GM12872 (cell line): ENCODE measurements at regions not wholly inside any gene's neighbourhood (a gene's known extent, or its start where the extent isn't known, plus 50 kb on each side); places are given as distances from the start of the nearest gene placed in this dataset.

Experiments used
- TF ChIP-seq, protein P1 (sequence below): IDR thresholded peaks from 3 replicates; pipeline ENCODE4 v1.5.1; 2011; ENCODE audit warnings: low read depth, mild to moderate bottlenecking, low read length, moderate library complexity; ENCODE audit not compliant: insufficient read depth

GRCh38 chr9:115202181-115202580 lies 84.2 kb upstream of the TNC start:
- TF ChIP-seq, protein P1, sequence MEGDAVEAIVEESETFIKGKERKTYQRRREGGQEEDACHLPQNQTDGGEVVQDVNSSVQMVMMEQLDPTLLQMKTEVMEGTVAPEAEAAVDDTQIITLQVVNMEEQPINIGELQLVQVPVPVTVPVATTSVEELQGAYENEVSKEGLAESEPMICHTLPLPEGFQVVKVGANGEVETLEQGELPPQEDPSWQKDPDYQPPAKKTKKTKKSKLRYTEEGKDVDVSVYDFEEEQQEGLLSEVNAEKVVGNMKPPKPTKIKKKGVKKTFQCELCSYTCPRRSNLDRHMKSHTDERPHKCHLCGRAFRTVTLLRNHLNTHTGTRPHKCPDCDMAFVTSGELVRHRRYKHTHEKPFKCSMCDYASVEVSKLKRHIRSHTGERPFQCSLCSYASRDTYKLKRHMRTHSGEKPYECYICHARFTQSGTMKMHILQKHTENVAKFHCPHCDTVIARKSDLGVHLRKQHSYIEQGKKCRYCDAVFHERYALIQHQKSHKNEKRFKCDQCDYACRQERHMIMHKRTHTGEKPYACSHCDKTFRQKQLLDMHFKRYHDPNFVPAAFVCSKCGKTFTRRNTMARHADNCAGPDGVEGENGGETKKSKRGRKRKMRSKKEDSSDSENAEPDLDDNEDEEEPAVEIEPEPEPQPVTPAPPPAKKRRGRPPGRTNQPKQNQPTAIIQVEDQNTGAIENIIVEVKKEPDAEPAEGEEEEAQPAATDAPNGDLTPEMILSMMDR = no peak

GRCh38 chr9:115202960-115203751 lies 85.2 kb upstream of the TNC start:
- TF ChIP-seq, protein P1 = no peak

GRCh38 chr9:115204904-115205453 lies 87.0 kb upstream of the TNC start:
- TF ChIP-seq, protein P1 = no peak

DNA sequence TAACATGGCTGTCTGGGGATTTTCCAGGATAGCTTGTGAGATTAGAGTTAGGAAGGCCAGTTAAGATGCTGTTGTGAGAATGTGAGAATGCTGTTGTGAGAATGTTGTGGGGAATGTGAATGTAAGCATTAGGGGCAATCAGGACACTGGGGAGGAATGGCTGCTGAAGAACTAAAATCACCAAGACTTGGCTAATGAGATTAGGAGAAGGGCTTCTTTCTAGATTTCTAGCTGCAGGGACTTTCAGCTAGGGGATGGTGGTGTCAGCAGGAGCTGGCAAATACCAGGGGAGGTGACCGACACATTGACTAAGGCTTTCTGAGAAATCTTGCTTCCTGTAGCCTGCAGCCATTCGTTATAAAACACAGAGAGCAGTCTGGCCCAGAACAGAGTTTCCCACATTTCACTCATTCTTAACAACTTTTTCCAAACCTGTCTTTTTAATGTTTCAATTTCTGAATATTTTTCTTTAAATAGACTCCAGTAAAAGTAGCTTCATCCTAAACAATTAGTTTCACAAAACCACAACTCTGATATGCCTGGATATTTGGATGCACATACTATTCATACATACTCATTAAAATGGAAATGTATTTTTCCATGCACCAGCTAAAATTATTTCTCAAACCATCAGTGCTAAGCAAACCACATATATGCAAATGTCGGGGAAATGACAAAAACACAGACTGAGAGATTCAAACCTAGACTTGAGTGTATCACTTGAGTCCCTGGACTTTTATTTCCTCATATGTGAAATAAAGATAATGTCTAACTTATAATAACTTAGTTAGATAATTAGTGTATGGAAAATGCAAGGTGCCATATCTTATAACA lies 89.3 kb upstream of the TNC start:
- TF ChIP-seq, protein P1 = no peak

- TF ChIP-seq, protein P1 = no peak
Observed at GRCh38 chr9:115208501-115208900, 90.5 kb upstream of the TNC start.

DNA sequence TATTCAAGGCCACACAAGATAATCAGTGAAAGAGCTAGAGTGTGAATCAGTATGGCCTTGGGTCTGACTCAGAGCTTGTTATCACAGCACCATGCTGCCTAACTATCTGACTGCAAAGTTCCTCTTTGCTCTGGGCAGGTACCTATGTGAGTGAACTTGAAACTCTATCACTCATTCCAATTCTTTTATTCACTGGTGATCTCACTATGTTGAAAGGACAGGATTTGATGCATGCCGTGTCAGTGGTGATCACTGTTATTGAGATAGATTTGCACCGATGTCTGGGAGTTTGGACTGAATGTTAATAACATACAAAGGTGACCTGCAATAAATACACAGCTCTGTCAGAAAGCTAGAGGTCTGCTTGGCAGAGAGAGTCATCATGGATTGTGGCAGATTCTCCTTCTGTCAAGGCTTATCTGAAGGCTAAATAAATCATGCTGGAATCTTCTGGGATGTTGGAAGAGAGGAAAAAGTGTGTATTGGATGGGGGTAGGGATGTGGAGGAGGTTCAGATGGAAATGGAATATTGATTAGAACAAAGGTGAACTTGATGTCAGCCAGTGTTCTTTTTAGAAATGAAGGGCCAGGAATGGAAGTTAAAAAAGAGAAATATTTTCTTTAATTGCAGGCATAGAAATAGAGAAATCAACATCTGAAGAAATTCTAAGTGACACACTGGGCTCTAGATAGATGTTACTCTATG lies 91.8 kb upstream of the TNC start:
- TF ChIP-seq, protein P1 = no peak

- TF ChIP-seq, protein P1 = no peak
Observed at GRCh38 chr9:115210699-115211098, 92.7 kb upstream of the TNC start.
